H1 (cell line): ENCODE measurements at regions not wholly inside any gene's neighbourhood (a gene's known extent, or its start where the extent isn't known, plus 50 kb on each side); places are given as distances from the start of the nearest gene placed in this dataset.

ENCODE experiments used
- CTCF ChIA-PET: fragments of 300-600 bp; sonication (Branson Sonifier 250); formaldehyde crosslinking; loops from one replicate; lab custom pipeline; 2021; ENCODE audit not compliant: partially characterized antibody; lab: Charles Lee
- POLR2A ChIA-PET: fragments of 300-600 bp; sonication (Branson Sonifier 250); formaldehyde crosslinking; loops from one replicate; lab custom pipeline; 2021; ENCODE audit warnings: inconsistent platforms; ENCODE audit not compliant: partially characterized antibody; lab: Charles Lee
- DNase-seq, 2 experiments: peaks; one replicate each; pipeline versions ENCODE4 v3.0.0 to v3.0.0-alpha.2; 2010 to 2022; ENCODE audit warnings: low spot score in 2 of 2, low read depth in 1 of 2, mixed read lengths in 1 of 2
- FAIRE-seq: peaks from 2 replicates; lab custom pipeline; 2011; peaks lifted over from hg19 to GRCh38; lab: Jason Lieb, UNC
- H2AFZ ChIP-seq: 2 replicates; pipeline ENCODE4 v1.8.1; 2012; ENCODE audit warnings: low read length, inconsistent platforms
- H2AK5ac ChIP-seq: 2 replicates; pipeline ENCODE4 v1.6.1; 2013; ENCODE audit warnings: low read depth, low read length
- H2BK120ac ChIP-seq: replicated peaks from 2 replicates; pipeline ENCODE3; 2013; ENCODE audit warnings: low read depth, low read length, inconsistent platforms
- H2BK12ac ChIP-seq: 2 replicates; pipeline ENCODE4 v1.6.1; 2013; ENCODE audit warnings: low read depth, low read length
- H2BK15ac ChIP-seq: 2 replicates; pipeline ENCODE4 v1.6.1; 2013; ENCODE audit warnings: low read length
- H2BK20ac ChIP-seq: 2 replicates; pipeline ENCODE4 v1.6.1; 2013; ENCODE audit warnings: low read length
- H2BK5ac ChIP-seq: 2 replicates; pipeline ENCODE4 v1.6.1; 2013; ENCODE audit warnings: low read depth, low read length
- H3K14ac ChIP-seq: 2 replicates; pipeline ENCODE4 v1.6.1; 2013; ENCODE audit warnings: inconsistent platforms; ENCODE audit not compliant: insufficient read length
- H3K18ac ChIP-seq: 2 replicates; pipeline ENCODE4 v1.6.1; 2013; ENCODE audit warnings: low read length; ENCODE audit errors: extremely low read depth
- H3K23ac ChIP-seq: 2 replicates; pipeline ENCODE4 v1.6.1; 2013; ENCODE audit warnings: inconsistent platforms; ENCODE audit not compliant: insufficient read length
- H3K23me2 ChIP-seq: 2 replicates; pipeline ENCODE4 v1.6.1; 2013; ENCODE audit warnings: low read depth, low read length
- H3K27ac ChIP-seq: 2 replicates; pipeline ENCODE4 v1.6.1; 2011; ENCODE audit warnings: low read depth, low read length, inconsistent platforms
- H3K27me3 ChIP-seq, 4 experiments: replicated peaks in 1 of 4; 1 replicate in 1 of 4; 2 replicates in 3 of 4; pipeline versions ENCODE4 v1.6.1 to v1.8.1; 2011 to 2013; ENCODE audit warnings: low read length in 3 of 4, mild to moderate bottlenecking in 3 of 4, inconsistent platforms in 2 of 4, mixed read lengths in 2 of 4, moderate library complexity in 1 of 4; ENCODE audit not compliant: control insufficient read depth in 3 of 4, insufficient read depth in 3 of 4; ENCODE audit errors: extremely low read depth in 1 of 4
- H3K36me3 ChIP-seq, 4 experiments: 2 replicates each; pipeline versions ENCODE4 v1.6.1 to v1.8.1; 2011 to 2013; ENCODE audit warnings: mild to moderate bottlenecking in 4 of 4, low read length in 3 of 4, moderate library complexity in 2 of 4, control low read depth in 1 of 4, inconsistent platforms in 1 of 4; ENCODE audit not compliant: insufficient read depth in 4 of 4, control insufficient read depth in 2 of 4
- H3K4ac ChIP-seq: replicated peaks from 2 replicates; pipeline ENCODE3; 2013; ENCODE audit warnings: low read length, low read depth, mixed read lengths, inconsistent platforms; ENCODE audit not compliant: insufficient read length
- H3K4me1 ChIP-seq, 4 experiments: replicated peaks in 1 of 4; 1 replicate in 1 of 4; 2 replicates in 3 of 4; pipeline versions ENCODE4 v1.6.1 to v1.8.1; 2011 to 2013; ENCODE audit warnings: low read length in 3 of 4, inconsistent platforms in 2 of 4, mixed read lengths in 1 of 4; ENCODE audit not compliant: insufficient read depth in 4 of 4, control insufficient read depth in 3 of 4
- H3K4me2 ChIP-seq, 2 experiments: 2 replicates each; pipeline versions ENCODE4 v1.6.1 to v1.8.1; 2011 to 2013; ENCODE audit warnings: low read depth in 2 of 2, low read length in 2 of 2, control low read depth in 1 of 2, inconsistent platforms in 1 of 2, mild to moderate bottlenecking in 1 of 2; ENCODE audit not compliant: insufficient read depth in 1 of 2
- H3K4me3 ChIP-seq, 4 experiments: fragments of 200-600, 300-600 bp in 1 of 4; sonication (generic), shearing (Covaris generic), sonication (Bioruptor Twin) in 1 of 4; 2 replicates each; pipeline versions ENCODE4 v1.5.1 to v1.8.1; 2011 to 2016; ENCODE audit warnings: low read length in 4 of 4, low read depth in 3 of 4, control low read depth in 2 of 4, inconsistent platforms in 2 of 4, mild to moderate bottlenecking in 2 of 4, mixed read lengths in 1 of 4, moderate library complexity in 1 of 4; ENCODE audit not compliant: insufficient read depth in 2 of 4; ENCODE audit errors: extremely low read depth in 1 of 4
- H3K56ac ChIP-seq: replicated peaks from 2 replicates; pipeline ENCODE3; 2013; ENCODE audit warnings: low read depth, mild to moderate bottlenecking, mixed read lengths, low read length, inconsistent platforms; ENCODE audit not compliant: insufficient read length
- H3K79me1 ChIP-seq: 2 replicates; pipeline ENCODE4 v1.6.1; 2013; ENCODE audit warnings: low read depth, low read length, control low read depth
- H3K79me2 ChIP-seq, 2 experiments: 2 replicates each; pipeline versions ENCODE4 v1.6.1 to v1.8.1; 2012 to 2013; ENCODE audit warnings: low read length in 2 of 2, mild to moderate bottlenecking in 2 of 2, inconsistent platforms in 1 of 2; ENCODE audit not compliant: insufficient read depth in 2 of 2, control insufficient read depth in 1 of 2
- H3K9ac ChIP-seq, 4 experiments: replicated peaks in 1 of 4; 1 replicate in 1 of 4; 2 replicates in 3 of 4; pipeline versions ENCODE4 v1.6.1 to v1.8.1; 2011 to 2013; ENCODE audit warnings: low read depth in 3 of 4, low read length in 3 of 4, control low read depth in 2 of 4, mild to moderate bottlenecking in 2 of 4, moderate library complexity in 2 of 4, inconsistent platforms in 1 of 4; ENCODE audit errors: extremely low read depth in 1 of 4
- H3K9me3 ChIP-seq, 2 experiments: 2 replicates each; pipeline versions ENCODE4 v1.6.1 to v1.8.1; 2012 to 2013; ENCODE audit warnings: mild to moderate bottlenecking in 2 of 2, moderate library complexity in 2 of 2, control low read depth in 1 of 2, inconsistent platforms in 1 of 2, low read depth in 1 of 2, low read length in 1 of 2, mixed read lengths in 1 of 2; ENCODE audit not compliant: insufficient read depth in 2 of 2
- H4K20me1 ChIP-seq, 2 experiments: replicated peaks in 1 of 2; 2 replicates each; pipeline versions ENCODE3 to v1.8.1; 2011 to 2013; ENCODE audit warnings: inconsistent platforms in 2 of 2, low read length in 2 of 2, mild to moderate bottlenecking in 1 of 2; ENCODE audit not compliant: insufficient read depth in 2 of 2, control insufficient read depth in 1 of 2
- H4K5ac ChIP-seq: 2 replicates; pipeline ENCODE4 v1.6.1; 2013; ENCODE audit warnings: low read length, low read depth, mixed read lengths, inconsistent platforms; ENCODE audit not compliant: insufficient read length
- H4K8ac ChIP-seq: 2 replicates; pipeline ENCODE4 v1.8.0; 2013; ENCODE audit warnings: mild to moderate bottlenecking, moderate library complexity, low read length, inconsistent platforms; ENCODE audit not compliant: insufficient read depth; ENCODE audit errors: extremely low read depth
- H4K91ac ChIP-seq: replicated peaks from 2 replicates; pipeline ENCODE3; 2013; ENCODE audit warnings: low read length, mixed read lengths, inconsistent platforms; ENCODE audit not compliant: insufficient read length
- BCL11A ChIP-seq, 2 experiments: IDR thresholded peaks; one replicate each; pipeline ENCODE4 v1.6.1; 2011; ENCODE audit warnings: low read depth in 2 of 2, low read length in 2 of 2, mild to moderate bottlenecking in 2 of 2
- RAD21 ChIP-seq, 2 experiments: IDR thresholded peaks in 1 of 2; conservative IDR thresholded peaks in 1 of 2; 2 replicates each; pipeline ENCODE4 v1.6.1; 2011; ENCODE audit warnings: low read depth in 2 of 2, low read length in 2 of 2, improper control_type of control experiment in 1 of 2, inconsistent platforms in 1 of 2, mild to moderate bottlenecking in 1 of 2, moderate library complexity in 1 of 2

- Histone ChIP-seq H2BK12ac (no peak overlapping the region), H3K27ac (no peak overlapping the region), H3K23ac (no peak overlapping the region), H3K4me1 (no peaks in the 10 kb centered on the region), H3K27me3 (peaks cover 0 to 1% (median 0%) of the 10 kb centered on the region in 4 experiments; a peak in 1 of 7 replicates), H2AFZ (no peak overlapping the region), H3K79me2 (no peaks in the 10 kb centered on the region), H3K9me3 (no peaks in the 10 kb centered on the region), H2AK5ac (no peak overlapping the region), H3K4me2 (no peak overlapping the region), H2BK5ac (no peak overlapping the region), H3K36me3 (no peaks in the 10 kb centered on the region), H2BK15ac (no peak overlapping the region), H4K91ac (no peak overlapping the region), H3K4ac (no peak overlapping the region), H3K4me3 (no peak overlapping the region), H3K23me2 (no peaks in the 10 kb centered on the region), H2BK120ac (no peak overlapping the region), H4K20me1 (no peaks in the 10 kb centered on the region), H2BK20ac (no peak overlapping the region), H4K5ac (no peak overlapping the region), H3K56ac (no peak overlapping the region), H3K79me1 (no peaks in the 10 kb centered on the region), H3K18ac (no peak overlapping the region), H4K8ac (no peak overlapping the region), H3K9ac (no peak overlapping the region), H3K14ac (no peak overlapping the region)
- no peak for FAIRE-seq
- POLR2A ChIA-PET: no interaction called here
- TF ChIP-seq BCL11A (IDR thresholded peaks at IDR 0.05; ENCODE audit: low read depth in 2 of 2, low read length in 2 of 2) (no peak), RAD21 (IDR thresholded peaks at IDR 0.05 in 1 of 2, conservative IDR thresholded peaks at IDR 0.05 in 1 of 2; ENCODE audit: low read depth in 2 of 2, low read length in 2 of 2) (no peak)
- CTCF ChIA-PET: no interaction called here
- DNase-seq: no peak
Observed at GRCh38 chr6:93943661-93944060, 524.3 kb upstream of the EPHA7 start.
